HepG2 (cell line): ENCODE measurements at regions not wholly inside any gene's neighbourhood (a gene's known extent, or its start where the extent isn't known, plus 50 kb on each side); places are given as distances from the start of the nearest gene placed in this dataset.

ENCODE experiments used
- ATAC-seq: fragments of 200-7000 bp; cut with Tn5 transposase; 3 replicates; pipeline ENCODE4 v1.9.1; 2020; ENCODE audit warnings: mild to moderate bottlenecking, moderate library complexity
- BruUV-seq: library from RNA; stranded (reverse); fragments of 400-500 nt; replicated peaks from 2 replicates; lab custom pipeline; 2021; lab: Mats Ljungman, UMichigan
- CTCF ChIA-PET: fragments of 300-600 bp; formaldehyde crosslinking; extraction: SDS; loops from one replicate; lab custom pipeline; 2021; ENCODE audit warnings: low total read pairs, inconsistent platforms, low intra/inter-chr PET ratio; lab: Yijun Ruan, JAX
- POLR2A ChIA-PET: fragments of 350-600 bp; sonication (Branson Sonifier 250); formaldehyde crosslinking; loops from one replicate; lab custom pipeline; 2020; ENCODE audit warnings: antibody characterized with exemption, inconsistent platforms; lab: Yijun Ruan, JAX
- DNase-seq: peaks from one replicate; pipeline ENCODE4 v3.0.0-alpha.2; 2015; ENCODE audit warnings: low spot score
- FAIRE-seq: peaks from 3 replicates; lab custom pipeline; 2011; peaks lifted over from hg19 to GRCh38; lab: Jason Lieb, UNC
- H2AFZ ChIP-seq: one replicate; pipeline ENCODE4 v1.6.1; 2011; ENCODE audit warnings: low read length, inconsistent platforms
- H3K27ac ChIP-seq: fragments of 300-600 bp; 3 replicates; pipeline ENCODE4 v1.8.0; 2011; ENCODE audit warnings: mixed run types, mild to moderate bottlenecking, mixed read lengths, low read length, inconsistent platforms; ENCODE audit not compliant: insufficient read depth; ENCODE audit errors: extremely low read length
- H3K27me3 ChIP-seq, 2 experiments: fragments of 200-600 bp in 1 of 2; 2 replicates in 1 of 2; 3 replicates in 1 of 2; pipeline versions ENCODE4 v1.6.0 to v1.8.0; 2011; ENCODE audit warnings: low read length in 2 of 2, mild to moderate bottlenecking in 2 of 2, moderate library complexity in 2 of 2, inconsistent platforms in 1 of 2; ENCODE audit not compliant: insufficient read depth in 2 of 2, control insufficient read depth in 1 of 2
- H3K36me3 ChIP-seq, 2 experiments: fragments of 200-600 bp in 1 of 2; replicated peaks in 1 of 2; 2 replicates in 1 of 2; 3 replicates in 1 of 2; pipeline versions ENCODE4 v1.5.1 to v1.8.0; 2011; ENCODE audit warnings: low read length in 2 of 2, inconsistent platforms in 1 of 2; ENCODE audit not compliant: insufficient read depth in 2 of 2, control insufficient read depth in 1 of 2
- H3K4me1 ChIP-seq: 2 replicates; pipeline ENCODE4 v1.5.1; 2012; ENCODE audit warnings: low read length, inconsistent platforms; ENCODE audit not compliant: insufficient read depth
- H3K4me2 ChIP-seq: 2 replicates; pipeline ENCODE4 v1.6.0; 2011; ENCODE audit warnings: low read depth, low read length, inconsistent platforms
- H3K4me3 ChIP-seq, 3 experiments: fragments of 200-600 bp in 1 of 3; sonication (generic), shearing (Covaris generic) in 1 of 3; replicated peaks in 1 of 3; 2 replicates each; pipeline ENCODE4 v1.5.1; 2011 to 2016; ENCODE audit warnings: low read length in 3 of 3, inconsistent platforms in 2 of 3, low read depth in 2 of 3, mild to moderate bottlenecking in 2 of 3, control low read depth in 1 of 3, mixed read lengths in 1 of 3; ENCODE audit not compliant: insufficient read depth in 1 of 3
- H3K79me2 ChIP-seq: one replicate; pipeline ENCODE4 v1.6.1; 2011; ENCODE audit warnings: low read length, inconsistent platforms; ENCODE audit not compliant: insufficient read depth
- H3K9ac ChIP-seq: 2 replicates; pipeline ENCODE4 v1.6.0; 2011; ENCODE audit warnings: mild to moderate bottlenecking, low read depth, low read length, inconsistent platforms; ENCODE audit not compliant: insufficient read depth
- H3K9me3 ChIP-seq: 2 replicates; pipeline ENCODE4 v1.5.1; 2012; ENCODE audit warnings: mild to moderate bottlenecking, low read length
- H4K20me1 ChIP-seq: 2 replicates; pipeline ENCODE4 v1.6.0; 2011; ENCODE audit warnings: inconsistent platforms, mild to moderate bottlenecking, low read length, moderate library complexity; ENCODE audit not compliant: insufficient read depth
- CHD4 ChIP-seq: fragments of 200-600 bp; sonication (generic); IDR thresholded peaks from 2 replicates; pipeline ENCODE4 v1.7.0; 2017; ENCODE audit warnings: mild to moderate bottlenecking, low read length, borderline replicate concordance
- MEIS2 ChIP-seq: sonication (generic); formaldehyde crosslinking; IDR thresholded peaks from 2 replicates; pipeline ENCODE4 v1.9.0; 2021; ENCODE audit warnings: mild to moderate bottlenecking, missing genetic modification reagents
- NR2F6 ChIP-seq, 2 experiments: IDR thresholded peaks; 2 replicates each; pipeline ENCODE4 v1.6.1; 2016; ENCODE audit warnings: antibody characterized with exemption in 1 of 2, mild to moderate bottlenecking in 1 of 2
- SAFB2 ChIP-seq: sonication (generic); formaldehyde crosslinking; IDR thresholded peaks from 2 replicates; pipeline ENCODE4 v1.5.1; 2020; ENCODE audit warnings: missing genetic modification reagents, low read depth, mild to moderate bottlenecking, borderline replicate concordance
- TBP ChIP-seq: sonication (generic); formaldehyde crosslinking; IDR thresholded peaks from 2 replicates; pipeline ENCODE4 v1.5.0; 2020; ENCODE audit warnings: missing genetic modification reagents
- WIZ ChIP-seq: sonication (generic); formaldehyde crosslinking; IDR thresholded peaks from 2 replicates; pipeline ENCODE4 v1.5.1; 2020; ENCODE audit warnings: mild to moderate bottlenecking, missing genetic modification reagents
- ZBTB20 ChIP-seq: sonication (generic); formaldehyde crosslinking; IDR thresholded peaks from 2 replicates; pipeline ENCODE4 v1.8.1; 2023; ENCODE audit warnings: missing genetic modification reagents, low read depth, mild to moderate bottlenecking, borderline replicate concordance
- ZBTB38 ChIP-seq: sonication (generic); formaldehyde crosslinking; IDR thresholded peaks from 2 replicates; pipeline ENCODE4 v1.5.1; 2020; ENCODE audit warnings: mild to moderate bottlenecking, missing genetic modification reagents
- ZNF101 ChIP-seq: sonication (generic); formaldehyde crosslinking; IDR thresholded peaks from 2 replicates; pipeline ENCODE4 v1.4.0; 2020; ENCODE audit warnings: mild to moderate bottlenecking, low read depth, missing genetic modification reagents, borderline replicate concordance
- ZNF772 ChIP-seq: sonication (generic); formaldehyde crosslinking; IDR thresholded peaks from 2 replicates; pipeline ENCODE4 v1.5.0; 2020; ENCODE audit warnings: mild to moderate bottlenecking, missing genetic modification reagents
- WGBS: methylation state at CpG from one replicate; pipeline ENCODE4 v1.1.6; 2017; ENCODE audit warnings: low lambda C conversion rate; 5-methylcytosine and 5-hydroxymethylcytosine counted together
- in situ Hi-C: cut with HindIII; loops from 2 replicates; pipeline ENCODE4 v1.10.0; 2017; ENCODE audit warnings: low pct_unique_long_range_greater_than_20kb; ENCODE audit not compliant: extremely low pct_ligation_motif_present
- intact Hi-C: fragments of 100-400 bp; cut with micrococcal nuclease; formaldehyde crosslinking; loops from one replicate; pipeline ENCODE4 v1.10.0; 2022; ENCODE audit not compliant: unreplicated experiment
- TF ChIP-seq, protein P1 (sequence below): IDR thresholded peaks from 2 replicates; pipeline ENCODE4 v1.6.1; 2016
- TF ChIP-seq, protein P2 (sequence below): sonication (generic); formaldehyde crosslinking; IDR thresholded peaks from 2 replicates; pipeline ENCODE4 v1.8.0; 2023; ENCODE audit warnings: mild to moderate bottlenecking, missing genetic modification reagents
- TF ChIP-seq, protein P3 (sequence below): sonication (generic); formaldehyde crosslinking; IDR thresholded peaks from 2 replicates; pipeline ENCODE4 v1.4.0; 2020; ENCODE audit warnings: missing genetic modification reagents, borderline replicate concordance
- TF ChIP-seq, protein P4 (sequence below): sonication (generic); formaldehyde crosslinking; IDR thresholded peaks from 2 replicates; pipeline ENCODE4 v1.4.0; 2020; ENCODE audit warnings: missing genetic modification reagents, mild to moderate bottlenecking, borderline replicate concordance

DNA sequence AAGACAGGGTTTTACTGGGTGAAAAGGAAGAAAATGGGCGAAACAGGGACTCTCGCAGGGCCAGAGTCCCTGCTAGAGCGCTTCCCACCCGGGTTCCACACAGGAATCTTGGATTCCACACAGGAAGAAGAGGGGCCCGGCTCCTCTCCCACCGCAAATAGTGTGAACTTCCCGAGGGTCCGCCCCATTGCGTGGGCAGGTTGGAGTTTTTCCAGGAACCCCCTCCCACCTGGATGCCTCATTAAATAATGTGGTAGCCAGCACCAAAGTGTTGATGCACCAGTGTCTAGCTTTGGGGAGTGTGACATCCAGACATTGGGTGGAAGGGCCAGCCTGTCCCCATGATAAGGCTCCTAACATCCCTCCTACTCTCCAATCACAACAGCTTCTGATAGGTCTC lies 330.3 kb upstream of the ZNF32 start:
- Histone ChIP-seq H3K4me3 (no peak overlapping the region), H3K4me2 (no peak overlapping the region), H3K27ac (no peak overlapping the region), H3K9ac (no peak overlapping the region), H3K4me1 (no peaks in the 10 kb centered on the region), H3K79me2 (no peaks in the 10 kb centered on the region), H2AFZ (no peak overlapping the region), H3K36me3 (no peaks in the 10 kb centered on the region), H3K27me3 (no peaks in the 10 kb centered on the region; a peak in 1 of 5 replicates), H3K9me3 (no peaks in the 10 kb centered on the region), H4K20me1 (no peaks in the 10 kb centered on the region)
- 26% methylated on average over 9 of the region's 9 CpGs for WGBS
- no peak for FAIRE-seq
- ATAC-seq = no peak
- intact Hi-C loops = no loop called here
- POLR2A ChIA-PET = no interaction called here
- CTCF ChIA-PET = no interaction called here
- BruUV-seq = no TSS peak
- DNase-seq = no peak
- TF ChIP-seq ZBTB20 (CRISPR knock-in tag) = no peak
- TF ChIP-seq ZNF101 (CRISPR knock-in tag) = no peak
- no peak for TF ChIP-seq MEIS2 (CRISPR knock-in tag)
- TF ChIP-seq NR2F6 (IDR thresholded peaks at IDR 0.05) = no peak
- TF ChIP-seq NR2F6 (CRISPR knock-in tag; IDR thresholded peaks at IDR 0.05) = no peak
- TF ChIP-seq, protein P1, sequence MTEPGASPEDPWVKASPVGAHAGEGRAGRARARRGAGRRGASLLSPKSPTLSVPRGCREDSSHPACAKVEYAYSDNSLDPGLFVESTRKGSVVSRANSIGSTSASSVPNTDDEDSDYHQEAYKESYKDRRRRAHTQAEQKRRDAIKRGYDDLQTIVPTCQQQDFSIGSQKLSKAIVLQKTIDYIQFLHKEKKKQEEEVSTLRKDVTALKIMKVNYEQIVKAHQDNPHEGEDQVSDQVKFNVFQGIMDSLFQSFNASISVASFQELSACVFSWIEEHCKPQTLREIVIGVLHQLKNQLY (CRISPR knock-in tag) = no peak
- TF ChIP-seq, protein P2, sequence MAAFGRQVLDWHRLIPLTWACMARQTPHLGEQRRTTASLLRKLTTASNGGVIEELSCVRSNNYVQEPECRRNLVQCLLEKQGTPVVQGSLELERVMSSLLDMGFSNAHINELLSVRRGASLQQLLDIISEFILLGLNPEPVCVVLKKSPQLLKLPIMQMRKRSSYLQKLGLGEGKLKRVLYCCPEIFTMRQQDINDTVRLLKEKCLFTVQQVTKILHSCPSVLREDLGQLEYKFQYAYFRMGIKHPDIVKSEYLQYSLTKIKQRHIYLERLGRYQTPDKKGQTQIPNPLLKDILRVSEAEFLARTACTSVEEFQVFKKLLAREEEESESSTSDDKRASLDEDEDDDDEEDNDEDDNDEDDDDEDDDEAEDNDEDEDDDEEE (CRISPR knock-in tag) = no peak
- no peak for TF ChIP-seq WIZ (CRISPR knock-in tag)
- TF ChIP-seq, protein P3, sequence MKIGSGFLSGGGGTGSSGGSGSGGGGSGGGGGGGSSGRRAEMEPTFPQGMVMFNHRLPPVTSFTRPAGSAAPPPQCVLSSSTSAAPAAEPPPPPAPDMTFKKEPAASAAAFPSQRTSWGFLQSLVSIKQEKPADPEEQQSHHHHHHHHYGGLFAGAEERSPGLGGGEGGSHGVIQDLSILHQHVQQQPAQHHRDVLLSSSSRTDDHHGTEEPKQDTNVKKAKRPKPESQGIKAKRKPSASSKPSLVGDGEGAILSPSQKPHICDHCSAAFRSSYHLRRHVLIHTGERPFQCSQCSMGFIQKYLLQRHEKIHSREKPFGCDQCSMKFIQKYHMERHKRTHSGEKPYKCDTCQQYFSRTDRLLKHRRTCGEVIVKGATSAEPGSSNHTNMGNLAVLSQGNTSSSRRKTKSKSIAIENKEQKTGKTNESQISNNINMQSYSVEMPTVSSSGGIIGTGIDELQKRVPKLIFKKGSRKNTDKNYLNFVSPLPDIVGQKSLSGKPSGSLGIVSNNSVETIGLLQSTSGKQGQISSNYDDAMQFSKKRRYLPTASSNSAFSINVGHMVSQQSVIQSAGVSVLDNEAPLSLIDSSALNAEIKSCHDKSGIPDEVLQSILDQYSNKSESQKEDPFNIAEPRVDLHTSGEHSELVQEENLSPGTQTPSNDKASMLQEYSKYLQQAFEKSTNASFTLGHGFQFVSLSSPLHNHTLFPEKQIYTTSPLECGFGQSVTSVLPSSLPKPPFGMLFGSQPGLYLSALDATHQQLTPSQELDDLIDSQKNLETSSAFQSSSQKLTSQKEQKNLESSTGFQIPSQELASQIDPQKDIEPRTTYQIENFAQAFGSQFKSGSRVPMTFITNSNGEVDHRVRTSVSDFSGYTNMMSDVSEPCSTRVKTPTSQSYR (CRISPR knock-in tag) = no peak
- TF ChIP-seq, protein P4, sequence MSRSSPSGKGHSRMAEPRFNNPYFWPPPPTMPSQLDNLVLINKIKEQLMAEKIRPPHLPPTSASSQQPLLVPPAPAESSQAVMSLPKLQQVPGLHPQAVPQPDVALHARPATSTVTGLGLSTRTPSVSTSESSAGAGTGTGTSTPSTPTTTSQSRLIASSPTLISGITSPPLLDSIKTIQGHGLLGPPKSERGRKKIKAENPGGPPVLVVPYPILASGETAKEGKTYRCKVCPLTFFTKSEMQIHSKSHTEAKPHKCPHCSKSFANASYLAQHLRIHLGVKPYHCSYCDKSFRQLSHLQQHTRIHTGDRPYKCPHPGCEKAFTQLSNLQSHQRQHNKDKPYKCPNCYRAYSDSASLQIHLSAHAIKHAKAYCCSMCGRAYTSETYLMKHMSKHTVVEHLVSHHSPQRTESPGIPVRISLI (CRISPR knock-in tag) = no peak
- no peak for TF ChIP-seq CHD4
- no peak for TF ChIP-seq ZBTB38 (CRISPR knock-in tag)
- TF ChIP-seq SAFB2 (CRISPR knock-in tag) = no peak
- no peak for TF ChIP-seq TBP (CRISPR knock-in tag)
- no peak for TF ChIP-seq ZNF772 (CRISPR knock-in tag)
- in situ Hi-C loops = no loop called here
